K562 (cell line): ENCODE measurements at regions not wholly inside any gene's neighbourhood (a gene's known extent, or its start where the extent isn't known, plus 50 kb on each side); places are given as distances from the start of the nearest gene placed in this dataset.

Source experiments
- ATAC-seq: fragments of 200-7000 bp; cut with Tn5 transposase; 3 replicates; pipeline ENCODE4 v1.9.1; 2020; ENCODE audit warnings: moderate library complexity
- BruUV-seq: library from RNA; stranded (reverse); fragments of 400-500 nt; replicated peaks from 2 replicates; lab custom pipeline; 2021; lab: Mats Ljungman, UMichigan
- CTCF ChIA-PET: fragments of 300-600 bp; formaldehyde crosslinking; extraction: SDS; loops from one replicate; lab custom pipeline; 2021; ENCODE audit warnings: low intra/inter-chr PET ratio; lab: Yijun Ruan, JAX
- POLR2A ChIA-PET: fragments of 300-600, 350-650 bp; sonication (Branson Sonifier 250); formaldehyde crosslinking; extraction: SDS; loops from one replicate; lab custom pipeline; 2021; ENCODE audit warnings: antibody characterized with exemption, inconsistent platforms; lab: Yijun Ruan, JAX
- DNase-seq, 4 experiments: peaks; one replicate each; pipeline versions ENCODE4 v3.0.0 to v3.0.0-alpha.2; 2011 to 2018; ENCODE audit warnings: low spot score in 3 of 4, mixed read lengths in 3 of 4; ENCODE audit errors: extremely low read depth in 1 of 4
- FAIRE-seq: peaks from 2 replicates; lab custom pipeline; 2011; peaks lifted over from hg19 to GRCh38; lab: Jason Lieb, UNC
- H2AFZ ChIP-seq: 2 replicates; pipeline ENCODE4 v1.6.0; 2011; ENCODE audit warnings: low read depth, low read length, control low read depth, inconsistent platforms
- H3K27ac ChIP-seq: fragments of 200-600 bp; 3 replicates; pipeline ENCODE4 v1.8.0; 2011; ENCODE audit warnings: low read depth, mild to moderate bottlenecking, control low read depth, inconsistent platforms, low read length, moderate library complexity, mixed read lengths; ENCODE audit errors: extremely low read depth
- H3K27me3 ChIP-seq, 2 experiments: fragments of 300-600 bp in 1 of 2; 2 replicates in 1 of 2; 3 replicates in 1 of 2; pipeline versions ENCODE4 v1.6.0 to v1.8.0; 2011; ENCODE audit warnings: inconsistent platforms in 2 of 2, low read length in 2 of 2, mild to moderate bottlenecking in 1 of 2, mixed read lengths in 1 of 2, moderate library complexity in 1 of 2; ENCODE audit not compliant: control insufficient read depth in 2 of 2, insufficient read depth in 2 of 2
- H3K36me3 ChIP-seq: fragments of 300-600 bp; 3 replicates; pipeline ENCODE4 v1.8.0; 2011; ENCODE audit warnings: mild to moderate bottlenecking, low read length, inconsistent platforms; ENCODE audit not compliant: control insufficient read depth, insufficient read depth
- H3K4me1 ChIP-seq, 2 experiments: fragments of 200-600 bp in 1 of 2; replicated peaks in 1 of 2; 2 replicates in 1 of 2; 3 replicates in 1 of 2; pipeline versions ENCODE4 v1.5.1 to v1.8.0; 2011; ENCODE audit warnings: inconsistent platforms in 2 of 2, low read length in 2 of 2, mild to moderate bottlenecking in 1 of 2, mixed read lengths in 1 of 2, moderate library complexity in 1 of 2; ENCODE audit not compliant: control insufficient read depth in 2 of 2, insufficient read depth in 2 of 2
- H3K4me2 ChIP-seq: 2 replicates; pipeline ENCODE4 v1.6.1; 2011; ENCODE audit warnings: low read length, control low read depth, inconsistent platforms, mixed read lengths; ENCODE audit not compliant: insufficient read depth
- H3K4me3 ChIP-seq: fragments of 200-600 bp; sonication (generic), shearing (Covaris generic); 2 replicates; pipeline ENCODE4 v1.5.1; 2016; ENCODE audit warnings: control low read depth, inconsistent platforms
- H3K79me2 ChIP-seq: fragments of 200-600 bp; 3 replicates; pipeline ENCODE4 v1.8.0; 2011; ENCODE audit warnings: low read length, inconsistent platforms; ENCODE audit not compliant: control insufficient read depth, insufficient read depth
- H3K9ac ChIP-seq, 2 experiments: 2 replicates each; pipeline versions ENCODE4 v1.6.0 to v1.6.1; 2011; ENCODE audit warnings: low read depth in 2 of 2, low read length in 2 of 2, control low read depth in 1 of 2, inconsistent platforms in 1 of 2, mild to moderate bottlenecking in 1 of 2, mixed read lengths in 1 of 2; ENCODE audit not compliant: insufficient read depth in 1 of 2
- H3K9me1 ChIP-seq: one replicate; pipeline ENCODE4 v1.6.0; 2011; ENCODE audit warnings: inconsistent platforms, mild to moderate bottlenecking, low read length, moderate library complexity; ENCODE audit not compliant: control insufficient read depth, insufficient read depth
- H3K9me3 ChIP-seq: replicated peaks from 2 replicates; pipeline ENCODE4 v1.5.1; 2011; ENCODE audit warnings: low read depth, low read length, inconsistent platforms; ENCODE audit not compliant: control insufficient read depth, insufficient read depth
- H4K20me1 ChIP-seq: replicated peaks from 2 replicates; pipeline ENCODE4 v1.6.1; 2011; ENCODE audit warnings: low read length, inconsistent platforms, mixed read lengths; ENCODE audit not compliant: control insufficient read depth, insufficient read depth
- ATF7 ChIP-seq: fragments of 450-650 bp; IDR thresholded peaks from 2 replicates; pipeline ENCODE4 v1.7.1; 2014; ENCODE audit warnings: mild to moderate bottlenecking, moderate library complexity
- GTF2A2 ChIP-seq: IDR thresholded peaks from 2 replicates; pipeline ENCODE4 v1.6.1; 2016; ENCODE audit warnings: mild to moderate bottlenecking, missing genetic modification characterization, missing compliant biosample characterization
- HDAC8 ChIP-seq: fragments of 450-650 bp; IDR thresholded peaks from 2 replicates; pipeline ENCODE4 v1.6.1; 2016; ENCODE audit warnings: mild to moderate bottlenecking, missing genetic modification characterization, moderate library complexity, missing compliant biosample characterization
- KDM4B ChIP-seq, 2 experiments: fragments of 450-650 bp in 1 of 2; sonication (generic) in 1 of 2; IDR thresholded peaks; 2 replicates each; pipeline ENCODE4 v1.6.1; 2016 to 2017; ENCODE audit warnings: borderline replicate concordance in 2 of 2, antibody characterized with exemption in 1 of 2, low read depth in 1 of 2, mild to moderate bottlenecking in 1 of 2
- MYNN ChIP-seq, 2 experiments: sonication (generic); formaldehyde crosslinking in 1 of 2; IDR thresholded peaks; 2 replicates each; pipeline versions ENCODE4 v1.5.0 to v1.6.1; 2016 to 2020; ENCODE audit warnings: antibody characterized with exemption in 1 of 2, missing genetic modification reagents in 1 of 2
- NFE2L1 ChIP-seq: fragments of 450-650 bp; IDR thresholded peaks from 2 replicates; pipeline ENCODE4 v1.6.1; 2016; ENCODE audit warnings: missing genetic modification characterization, low read depth, mild to moderate bottlenecking, missing compliant biosample characterization, moderate library complexity, borderline replicate concordance
- NFIC ChIP-seq: fragments of 450-650 bp; IDR thresholded peaks from 2 replicates; pipeline ENCODE4 v1.6.1; 2017; ENCODE audit warnings: mild to moderate bottlenecking, inconsistent platforms
- NFRKB ChIP-seq: fragments of 450-650 bp; IDR thresholded peaks from 2 replicates; pipeline ENCODE4 v1.6.1; 2016; ENCODE audit warnings: low read depth
- XRCC5 ChIP-seq: fragments of 200-400 bp; formaldehyde crosslinking; IDR thresholded peaks from 2 replicates; pipeline ENCODE4 v1.6.1; 2017; ENCODE audit warnings: low read depth, mild to moderate bottlenecking, low read length
- ZNF253 ChIP-seq: fragments of 250-450 bp; sonication (Bioruptor Pico); conservative IDR thresholded peaks from 2 replicates; pipeline ENCODE4 v1.6.1; 2021; ENCODE audit warnings: mild to moderate bottlenecking
- WGBS: fragments of 100-300 bp; shearing (Covaris generic); methylation state at CpG from one replicate; pipeline ENCODE4 v1.1.6; 2016; ENCODE audit warnings: low coverage, mixed read lengths; ENCODE audit not compliant: insufficient coverage; ENCODE audit errors: missing lambda C conversion rate; 5-methylcytosine and 5-hydroxymethylcytosine counted together
- in situ Hi-C: fragments of 300-500 bp; cut with MboI; formaldehyde crosslinking; loops from 4 replicates; pipeline ENCODE4 v1.15.0; 2018; ENCODE audit warnings: inconsistent platforms, mixed read lengths
- intact Hi-C: fragments of 100-400 bp; cut with micrococcal nuclease; formaldehyde crosslinking; loops from 2 replicates; pipeline ENCODE4 v1.14.2; 2022
- TF ChIP-seq, protein P1 (sequence below): fragments of 450-650 bp; formaldehyde crosslinking; IDR thresholded peaks from 2 replicates; pipeline ENCODE4 v1.4.0; 2020; ENCODE audit warnings: mild to moderate bottlenecking, mixed read lengths
- TF ChIP-seq, protein P2 (sequence below), 2 experiments: fragments of 450-650 bp in 1 of 2; sonication (generic) in 1 of 2; formaldehyde crosslinking in 1 of 2; IDR thresholded peaks in 1 of 2; conservative IDR thresholded peaks in 1 of 2; 2 replicates each; pipeline versions ENCODE4 v1.6.1 to v1.8.1; 2016 to 2023; ENCODE audit warnings: mild to moderate bottlenecking in 2 of 2, moderate library complexity in 2 of 2, inconsistent platforms in 1 of 2, missing genetic modification reagents in 1 of 2
- TF ChIP-seq, protein P3 (sequence below): fragments of 250-450 bp; sonication (Bioruptor Pico); IDR thresholded peaks from 2 replicates; pipeline ENCODE4 v1.4.0; 2020; ENCODE audit warnings: mild to moderate bottlenecking

DNA sequence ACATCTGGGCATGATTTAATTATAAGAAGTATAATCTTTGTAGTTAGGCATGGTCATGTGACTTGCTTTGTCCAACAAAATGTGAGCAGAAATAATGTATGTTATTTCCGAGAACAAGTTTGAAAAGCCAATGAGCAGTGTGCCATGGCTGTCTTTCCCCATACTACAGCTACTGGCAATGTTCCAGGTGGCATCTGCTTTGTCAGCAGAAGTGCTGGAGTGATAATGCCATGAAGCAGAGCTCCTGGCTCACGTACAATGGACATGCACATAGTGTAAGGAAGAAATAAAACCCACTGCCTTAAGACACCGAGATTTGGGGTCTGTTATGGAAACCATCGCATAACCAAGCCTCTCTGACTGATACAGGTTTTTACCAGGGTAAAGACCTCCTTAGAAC is 212.6 kb upstream of the RASGEF1B start:
- FAIRE-seq, result no peak
- no peaks in the 10 kb centered on the region for H3K4me1 ChIP-seq
- ChIA-PET POLR2A (no interaction called here), CTCF (no interaction called here)
- no peak overlapping the region for H3K9ac ChIP-seq
- no peak for ATAC-seq
- 0% methylated on average over 4 of the region's 4 CpGs for WGBS
- H3K36me3 ChIP-seq, result no peaks in the 10 kb centered on the region
- no peak overlapping the region for H3K4me3 ChIP-seq
- no peaks in the 10 kb centered on the region for H3K9me3 ChIP-seq
- no peaks in the 10 kb centered on the region for H3K79me2 ChIP-seq
- no peak overlapping the region for H3K4me2 ChIP-seq
- in situ Hi-C loops, result no loop called here
- no peak overlapping the region for H3K27ac ChIP-seq
- BruUV-seq, result no TSS peak
- TF ChIP-seq, protein P1, sequence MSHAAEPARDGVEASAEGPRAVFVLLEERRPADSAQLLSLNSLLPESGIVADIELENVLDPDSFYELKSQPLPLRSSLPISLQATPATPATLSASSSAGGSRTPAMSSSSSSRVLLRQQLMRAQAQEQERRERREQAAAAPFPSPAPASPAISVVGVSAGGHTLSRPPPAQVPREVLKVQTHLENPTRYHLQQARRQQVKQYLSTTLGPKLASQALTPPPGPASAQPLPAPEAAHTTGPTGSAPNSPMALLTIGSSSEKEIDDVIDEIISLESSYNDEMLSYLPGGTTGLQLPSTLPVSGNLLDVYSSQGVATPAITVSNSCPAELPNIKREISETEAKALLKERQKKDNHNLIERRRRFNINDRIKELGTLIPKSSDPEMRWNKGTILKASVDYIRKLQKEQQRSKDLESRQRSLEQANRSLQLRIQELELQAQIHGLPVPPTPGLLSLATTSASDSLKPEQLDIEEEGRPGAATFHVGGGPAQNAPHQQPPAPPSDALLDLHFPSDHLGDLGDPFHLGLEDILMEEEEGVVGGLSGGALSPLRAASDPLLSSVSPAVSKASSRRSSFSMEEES (CRISPR knock-in tag), result peak; percentile 48
- no peak for TF ChIP-seq XRCC5
- peak; percentile 32; the same call in 1 of the 2 replicates for TF ChIP-seq NFIC
- TF ChIP-seq MYNN (IDR thresholded peaks at IDR 0.05), result no peak
- no peak for TF ChIP-seq MYNN (CRISPR knock-in tag; IDR thresholded peaks at IDR 0.05)
- no peaks in the 10 kb centered on the region for H3K9me1 ChIP-seq
- DNase-seq, result no peak
- H4K20me1 ChIP-seq, result no peaks in the 10 kb centered on the region
- intact Hi-C loops, result no loop called here
- H3K27me3 ChIP-seq, result no peaks in the 10 kb centered on the region; a peak in 1 of 5 replicates
- H2AFZ ChIP-seq, result no peak overlapping the region

DNA sequence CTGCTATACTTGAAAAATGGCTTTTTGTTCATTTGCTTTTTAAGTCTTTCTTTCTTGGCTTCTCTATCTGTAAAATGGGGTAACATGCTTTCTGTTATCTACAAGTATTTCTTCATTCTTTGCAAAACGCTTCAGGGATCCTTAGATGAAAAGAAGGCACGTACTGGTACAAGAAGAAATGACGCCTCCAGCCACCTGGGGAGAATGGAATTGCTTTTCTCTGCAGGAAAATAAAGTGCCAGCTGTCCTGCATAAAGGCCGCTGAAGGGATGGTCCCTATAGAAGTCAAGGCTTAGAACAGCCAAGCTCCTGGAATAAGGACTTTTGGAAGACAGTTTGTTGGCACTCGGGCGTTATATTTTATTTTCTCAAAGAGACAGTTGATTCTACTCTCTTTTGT is 210.8 kb upstream of the RASGEF1B start:
- no peak overlapping the region for H3K9ac ChIP-seq
- BruUV-seq, result no TSS peak
- ATAC-seq, result no peak
- intact Hi-C loops, result no loop called here
- in situ Hi-C loops, result no loop called here
- H3K36me3 ChIP-seq, result no peaks in the 10 kb centered on the region
- ChIA-PET CTCF (no interaction called here), POLR2A (no interaction called here)
- no peak overlapping the region for H3K27ac ChIP-seq
- no peaks in the 10 kb centered on the region for H3K4me1 ChIP-seq
- DNase-seq, result no peak
- no peak overlapping the region for H3K4me2 ChIP-seq
- H4K20me1 ChIP-seq, result no peaks in the 10 kb centered on the region
- 0% methylated on average over 6 of the region's 6 CpGs for WGBS
- no peaks in the 10 kb centered on the region for H3K9me3 ChIP-seq
- H3K4me3 ChIP-seq, result no peak overlapping the region
- no peak overlapping the region for H2AFZ ChIP-seq
- H3K79me2 ChIP-seq, result no peaks in the 10 kb centered on the region
- no peaks in the 10 kb centered on the region; a peak in 1 of 5 replicates for H3K27me3 ChIP-seq
- no peak for FAIRE-seq
- no peaks in the 10 kb centered on the region for H3K9me1 ChIP-seq
- TF ChIP-seq ATF7 (no peak), HDAC8 (tag) (no peak), KDM4B (IDR thresholded peaks at IDR 0.05; ENCODE audit: borderline replicate concordance in 2 of 2, low read depth in 1 of 2) (no peak), ZNF253 (CRISPR knock-in tag) (no peak), NFRKB (no peak), GTF2A2 (no peak), NFE2L1 (tag) (no peak)
- TF ChIP-seq, protein P2, sequence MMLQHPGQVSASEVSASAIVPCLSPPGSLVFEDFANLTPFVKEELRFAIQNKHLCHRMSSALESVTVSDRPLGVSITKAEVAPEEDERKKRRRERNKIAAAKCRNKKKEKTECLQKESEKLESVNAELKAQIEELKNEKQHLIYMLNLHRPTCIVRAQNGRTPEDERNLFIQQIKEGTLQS (IDR thresholded peaks at IDR 0.05), result no peak
- TF ChIP-seq, protein P2 (CRISPR knock-in tag; conservative IDR thresholded peaks at IDR 0.05), result no peak
- TF ChIP-seq, protein P3, sequence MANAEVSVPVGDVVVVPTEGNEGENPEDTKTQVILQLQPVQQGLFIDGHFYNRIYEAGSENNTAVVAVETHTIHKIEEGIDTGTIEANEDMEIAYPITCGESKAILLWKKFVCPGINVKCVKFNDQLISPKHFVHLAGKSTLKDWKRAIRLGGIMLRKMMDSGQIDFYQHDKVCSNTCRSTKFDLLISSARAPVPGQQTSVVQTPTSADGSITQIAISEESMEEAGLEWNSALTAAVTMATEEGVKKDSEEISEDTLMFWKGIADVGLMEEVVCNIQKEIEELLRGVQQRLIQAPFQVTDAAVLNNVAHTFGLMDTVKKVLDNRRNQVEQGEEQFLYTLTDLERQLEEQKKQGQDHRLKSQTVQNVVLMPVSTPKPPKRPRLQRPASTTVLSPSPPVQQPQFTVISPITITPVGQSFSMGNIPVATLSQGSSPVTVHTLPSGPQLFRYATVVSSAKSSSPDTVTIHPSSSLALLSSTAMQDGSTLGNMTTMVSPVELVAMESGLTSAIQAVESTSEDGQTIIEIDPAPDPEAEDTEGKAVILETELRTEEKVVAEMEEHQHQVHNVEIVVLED (CRISPR knock-in tag), result no peak
